ENCODE measurements at regions not wholly inside any gene's neighbourhood (a gene's known extent, or its start where the extent isn't known, plus 50 kb on each side); places are given as distances from the start of the nearest gene placed in this dataset.

- no peak for TF ChIP-seq JUN (IDR thresholded peaks at IDR 0.05; ENCODE audit: borderline replicate concordance, low read depth, low read length)
- TF ChIP-seq JUN (CRISPR knock-in tag; IDR thresholded peaks at IDR 0.05; ENCODE audit: borderline replicate concordance), result no peak
- TF ChIP-seq NFYB (IDR thresholded peaks at IDR 0.05; ENCODE audit: extremely low read depth, insufficient read length), result no peak
- TF ChIP-seq SIN3A (IDR thresholded peaks at IDR 0.05; ENCODE audit: borderline replicate concordance in 2 of 2, control insufficient read depth in 1 of 2, low read depth in 2 of 2, low read length in 2 of 2), result no peak
- TF ChIP-seq EZH2 (IDR thresholded peaks at IDR 0.05; ENCODE audit: borderline replicate concordance, low read depth, low read length), result no peak
- TF ChIP-seq CHD4 (IDR thresholded peaks at IDR 0.05; ENCODE audit: insufficient read depth, insufficient replicate concordance, low read depth, low read length, poor library complexity, severe bottlenecking), result no peak
- TF ChIP-seq MXI1 (IDR thresholded peaks at IDR 0.05; ENCODE audit: low read depth, low read length), result no peak
Observed at GRCh38 chr4:11698033-11698432, 269.3 kb upstream of the HS3ST1 start.

All from K562 (cell line).